CD4-positive, alpha-beta memory T cell (primary cell): ENCODE measurements at regions not wholly inside any gene's neighbourhood (a gene's known extent, or its start where the extent isn't known, plus 50 kb on each side); places are given as distances from the start of the nearest gene placed in this dataset.

ENCODE experiments used
- CTCF ChIA-PET: fragments of 350-600 bp; sonication (Branson Sonifier 250); formaldehyde crosslinking; loops from one replicate; lab custom pipeline; 2021; ENCODE audit warnings: inconsistent platforms; ENCODE audit not compliant: partially characterized antibody; lab: Charles Lee
- POLR2A ChIA-PET: fragments of 350-600 bp; sonication (Branson Sonifier 250); formaldehyde crosslinking; loops from one replicate; lab custom pipeline; 2021; ENCODE audit not compliant: partially characterized antibody; lab: Charles Lee
- DNase-seq, 5 donors: peaks; one replicate each; pipeline versions ENCODE4 v3.0.0 to v3.0.0-alpha.2; 2020 to 2022; ENCODE audit warnings: mixed read lengths in 1 of 5
- H3K27ac ChIP-seq: one replicate; pipeline ENCODE4 v1.7.0; 2013; ENCODE audit warnings: low read depth, low read length
- H3K27me3 ChIP-seq: 2 replicates; pipeline ENCODE4 v1.7.0; 2013; ENCODE audit warnings: mild to moderate bottlenecking, low read length, moderate library complexity; ENCODE audit not compliant: insufficient read depth
- H3K36me3 ChIP-seq: 2 replicates; pipeline ENCODE4 v1.7.0; 2013; ENCODE audit warnings: mild to moderate bottlenecking, low read length, moderate library complexity; ENCODE audit not compliant: insufficient read depth
- H3K4me1 ChIP-seq: 2 replicates; pipeline ENCODE4 v1.7.0; 2013; ENCODE audit warnings: mild to moderate bottlenecking, low read length, moderate library complexity; ENCODE audit not compliant: insufficient read depth
- H3K4me3 ChIP-seq, 2 donors: one replicate each; pipeline ENCODE4 v1.7.0; 2013; ENCODE audit warnings: low read length in 2 of 2, mild to moderate bottlenecking in 1 of 2
- H3K9me3 ChIP-seq, 2 donors: one replicate each; pipeline ENCODE4 v1.7.0; 2013; ENCODE audit warnings: low read length in 2 of 2, control low read depth in 1 of 2; ENCODE audit not compliant: control insufficient read depth in 1 of 2
- H3K27ac Mint-ChIP-seq, 7 donors: one replicate each; pipeline ENCODE4 v1.8.0; 2020 to 2021; ENCODE audit warnings: mixed read lengths in 7 of 7, mild to moderate bottlenecking in 6 of 7, inconsistent platforms in 3 of 7, moderate library complexity in 3 of 7
- H3K27me3 Mint-ChIP-seq, 2 donors: one replicate each; pipeline ENCODE4 v1.8.0; 2020 to 2021; ENCODE audit warnings: mixed read lengths in 2 of 2
- H3K36me3 Mint-ChIP-seq, 2 donors: one replicate each; pipeline ENCODE4 v1.8.0; 2020 to 2021; ENCODE audit warnings: mixed read lengths in 2 of 2, inconsistent platforms in 1 of 2, mild to moderate bottlenecking in 1 of 2
- H3K4me1 Mint-ChIP-seq, 4 donors: one replicate each; pipeline ENCODE4 v1.8.0; 2020 to 2021; ENCODE audit warnings: mixed read lengths in 4 of 4, mild to moderate bottlenecking in 1 of 4
- H3K4me3 Mint-ChIP-seq, 8 donors: one replicate each; pipeline ENCODE4 v1.8.0; 2020 to 2021; ENCODE audit warnings: mixed read lengths in 8 of 8, mild to moderate bottlenecking in 7 of 8, moderate library complexity in 6 of 8, inconsistent platforms in 3 of 8
- H3K9me3 Mint-ChIP-seq, 8 donors: one replicate each; pipeline ENCODE4 v1.8.0; 2020 to 2021; ENCODE audit warnings: mixed read lengths in 8 of 8, mild to moderate bottlenecking in 5 of 8, inconsistent platforms in 3 of 8, moderate library complexity in 1 of 8
- intact Hi-C: fragments of 100-400 bp; cut with micrococcal nuclease; formaldehyde crosslinking; loops from one replicate; pipeline ENCODE4 v1.15.1; 2023

DNA sequence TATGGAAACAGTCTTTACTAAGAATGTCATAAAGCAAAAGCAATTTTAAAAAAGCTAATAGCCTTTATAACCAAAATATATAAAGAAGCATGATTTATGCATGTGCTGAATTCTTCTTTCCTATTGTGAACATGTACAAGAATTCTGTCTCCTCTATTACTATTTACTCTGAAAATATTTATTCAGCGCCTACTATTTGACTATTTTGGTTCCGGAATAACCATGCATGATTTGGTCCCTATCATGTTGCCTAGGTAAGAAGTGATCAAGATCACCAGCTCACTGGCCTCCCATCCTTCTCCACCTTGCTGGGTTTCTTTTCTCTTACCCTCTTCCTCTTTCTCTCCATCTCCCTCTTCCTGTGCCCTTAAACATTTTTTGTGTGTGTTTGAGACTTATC lies 443.8 kb downstream of the SH3GL2 start:
- POLR2A ChIA-PET = no interaction called here
- no peaks in the 10 kb centered on the region for H3K4me1 ChIP-seq
- no peaks in the 10 kb centered on the region for H3K9me3 ChIP-seq
- H3K4me3 ChIP-seq = no peak overlapping the region
- H3K27me3 Mint-ChIP-seq = no peaks in the 10 kb centered on the region
- no peaks in the 10 kb centered on the region for H3K36me3 Mint-ChIP-seq
- no peaks in the 10 kb centered on the region for H3K4me1 Mint-ChIP-seq
- CTCF ChIA-PET = no interaction called here
- DNase-seq = no peak
- no peak overlapping the region for H3K27ac Mint-ChIP-seq
- H3K27ac ChIP-seq = no peak overlapping the region
- intact Hi-C loops = no loop called here
- no peak overlapping the region for H3K4me3 Mint-ChIP-seq
- H3K27me3 ChIP-seq = no peaks in the 10 kb centered on the region
- peaks cover 1 to 19% (median 7%) of the 10 kb centered on the region in 8 donors for H3K9me3 Mint-ChIP-seq
- H3K36me3 ChIP-seq = no peaks in the 10 kb centered on the region

DNA sequence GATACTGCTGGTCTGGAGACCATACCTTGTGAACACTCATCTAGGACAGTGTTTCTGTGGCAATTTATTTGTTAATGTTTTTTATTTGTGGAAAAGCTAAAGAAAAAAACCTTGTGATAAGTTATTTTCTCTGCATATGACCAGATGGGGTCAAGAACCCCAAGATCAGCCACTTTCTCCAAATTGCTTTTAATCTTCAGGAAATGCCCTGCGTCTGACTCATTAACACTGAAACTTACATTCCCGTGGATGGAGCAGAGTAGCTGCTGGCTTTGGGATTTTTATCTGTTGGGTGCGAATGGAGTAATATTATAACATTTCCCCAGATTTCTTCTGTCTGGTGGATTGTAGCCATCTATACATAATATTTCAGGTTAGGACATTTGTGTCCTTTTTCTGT lies 444.5 kb downstream of the SH3GL2 start:
- Mint-ChIP-seq H3K4me1 (no peaks in the 10 kb centered on the region), H3K4me3 (no peak overlapping the region), H3K9me3 (peaks cover 1 to 25% (median 12%) of the 10 kb centered on the region in 8 donors), H3K27ac (no peak overlapping the region), H3K27me3 (no peaks in the 10 kb centered on the region), H3K36me3 (no peaks in the 10 kb centered on the region)
- DNase-seq = no peak
- no peaks in the 10 kb centered on the region for H3K9me3 ChIP-seq
- H3K27me3 ChIP-seq = no peaks in the 10 kb centered on the region
- no peaks in the 10 kb centered on the region for H3K36me3 ChIP-seq
- H3K4me1 ChIP-seq = no peaks in the 10 kb centered on the region
- intact Hi-C loops = no loop called here
- no peak overlapping the region for H3K27ac ChIP-seq
- CTCF ChIA-PET = no interaction called here
- no peak overlapping the region for H3K4me3 ChIP-seq
- POLR2A ChIA-PET = no interaction called here

DNA sequence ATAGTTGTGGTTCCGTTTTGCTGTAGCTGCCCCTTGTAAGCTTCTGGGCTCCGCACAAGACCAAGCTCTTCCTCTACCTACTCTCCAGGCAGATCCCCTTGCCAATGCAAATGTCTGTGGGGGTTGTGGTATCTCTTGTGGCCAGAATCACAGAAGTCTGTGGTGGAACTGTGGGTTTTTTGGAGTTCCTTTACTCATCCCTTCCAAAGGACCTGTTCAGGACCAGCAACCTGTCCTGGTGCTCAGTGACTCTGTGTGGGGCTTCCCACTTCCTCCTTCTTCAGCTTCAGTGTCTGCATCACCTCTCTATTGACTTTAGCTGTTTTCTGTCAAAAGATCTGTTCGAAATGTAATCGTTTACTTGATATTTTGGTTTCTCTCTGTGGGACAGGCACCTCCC lies 441.3 kb upstream of the ADAMTSL1 start:
- Mint-ChIP-seq H3K27ac (no peak overlapping the region), H3K36me3 (no peaks in the 10 kb centered on the region), H3K4me3 (no peak overlapping the region), H3K27me3 (no peaks in the 10 kb centered on the region), H3K4me1 (no peaks in the 10 kb centered on the region), H3K9me3 (peaks cover 0 to 22% (median 7%) of the 10 kb centered on the region in 8 donors)
- H3K36me3 ChIP-seq = no peaks in the 10 kb centered on the region
- POLR2A ChIA-PET = no interaction called here
- H3K4me1 ChIP-seq = no peaks in the 10 kb centered on the region
- no peaks in the 10 kb centered on the region for H3K27me3 ChIP-seq
- H3K9me3 ChIP-seq = no peaks in the 10 kb centered on the region
- CTCF ChIA-PET = no interaction called here
- H3K27ac ChIP-seq = no peak overlapping the region
- no peak overlapping the region for H3K4me3 ChIP-seq
- intact Hi-C loops = no loop called here
- no peak for DNase-seq

DNA sequence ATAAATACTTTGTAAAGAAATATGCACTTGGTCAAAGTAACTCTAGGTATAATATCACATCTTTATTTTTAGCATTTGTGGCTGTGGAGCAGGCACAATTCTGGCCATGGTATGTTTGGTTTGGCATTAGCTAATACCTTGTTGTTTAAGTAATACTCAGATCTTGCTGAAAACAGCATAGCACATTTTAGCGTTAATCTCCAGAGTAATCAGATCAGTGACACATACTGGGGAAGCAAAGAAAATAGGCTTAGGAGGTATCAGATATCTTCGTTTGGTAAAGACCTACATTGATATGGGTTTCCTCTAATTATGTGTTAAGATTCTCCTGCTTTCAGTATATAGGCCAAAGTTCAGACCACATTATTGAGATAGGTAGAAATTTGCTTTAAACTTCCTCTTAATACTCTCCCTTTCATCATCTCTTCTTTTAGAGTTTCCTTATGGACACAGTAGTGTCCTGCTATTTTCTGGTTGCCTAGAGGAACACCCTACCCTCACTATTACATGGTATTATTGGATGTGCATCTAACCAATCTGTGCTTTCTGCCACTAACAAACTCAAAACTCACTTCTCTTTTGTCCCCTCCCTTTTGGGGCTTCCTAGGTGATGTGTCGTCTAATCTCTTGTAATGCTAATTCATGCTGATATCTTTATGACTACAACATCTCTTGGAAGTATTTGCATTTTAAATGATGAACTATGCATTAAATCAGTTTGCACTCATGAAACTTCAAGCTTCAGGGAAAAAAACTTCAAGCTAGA lies 437.3 kb upstream of the ADAMTSL1 start:
- Mint-ChIP-seq H3K4me1 (no peaks in the 10 kb centered on the region), H3K9me3 (peaks cover 0 to 3% (median under 1%) of the 10 kb centered on the region in 8 donors), H3K27ac (no peak overlapping the region), H3K27me3 (no peaks in the 10 kb centered on the region), H3K4me3 (no peak overlapping the region), H3K36me3 (no peaks in the 10 kb centered on the region)
- POLR2A ChIA-PET = no interaction called here
- no peak overlapping the region for H3K27ac ChIP-seq
- no peak overlapping the region for H3K4me3 ChIP-seq
- no peak for DNase-seq
- H3K36me3 ChIP-seq = no peaks in the 10 kb centered on the region
- H3K4me1 ChIP-seq = no peaks in the 10 kb centered on the region
- no peaks in the 10 kb centered on the region for H3K9me3 ChIP-seq
- intact Hi-C loops = no loop called here
- H3K27me3 ChIP-seq = no peaks in the 10 kb centered on the region
- CTCF ChIA-PET = interaction anchor here (0.9 kb wide), 1 partner anchor 10 kb away, joined by 3 read pairs; no protein-coding TSS in a partner anchor

DNA sequence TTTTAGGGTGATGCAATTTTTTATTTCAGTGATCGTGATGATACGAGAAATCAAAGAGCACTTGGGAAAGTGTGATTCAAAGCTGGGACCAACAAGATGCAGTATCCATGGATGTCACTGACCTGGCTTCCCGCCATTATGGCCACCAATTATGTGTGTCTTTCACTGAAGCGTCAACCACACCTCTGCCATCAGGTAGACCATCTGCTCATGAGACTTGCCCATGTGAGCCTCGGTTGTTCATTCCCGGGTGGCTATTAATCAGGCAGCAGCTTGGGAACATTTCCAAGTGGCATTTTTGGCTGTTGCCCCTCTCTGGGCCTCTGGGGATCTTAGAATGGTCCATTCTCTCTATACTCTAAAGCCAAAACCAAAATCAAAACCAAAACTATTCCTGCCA lies 436.0 kb upstream of the ADAMTSL1 start:
- ChIA-PET CTCF (no interaction called here), POLR2A (no interaction called here)
- Histone ChIP-seq H3K36me3 (no peaks in the 10 kb centered on the region), H3K4me3 (no peak overlapping the region), H3K27ac (no peak overlapping the region), H3K27me3 (no peaks in the 10 kb centered on the region), H3K4me1 (no peaks in the 10 kb centered on the region), H3K9me3 (no peaks in the 10 kb centered on the region)
- Mint-ChIP-seq H3K4me3 (no peak overlapping the region), H3K4me1 (no peaks in the 10 kb centered on the region), H3K36me3 (no peaks in the 10 kb centered on the region), H3K27me3 (no peaks in the 10 kb centered on the region), H3K9me3 (peaks cover 0 to 2% (median 0%) of the 10 kb centered on the region in 8 donors), H3K27ac (no peak overlapping the region)
- intact Hi-C loops = no loop called here
- no peak for DNase-seq

DNA sequence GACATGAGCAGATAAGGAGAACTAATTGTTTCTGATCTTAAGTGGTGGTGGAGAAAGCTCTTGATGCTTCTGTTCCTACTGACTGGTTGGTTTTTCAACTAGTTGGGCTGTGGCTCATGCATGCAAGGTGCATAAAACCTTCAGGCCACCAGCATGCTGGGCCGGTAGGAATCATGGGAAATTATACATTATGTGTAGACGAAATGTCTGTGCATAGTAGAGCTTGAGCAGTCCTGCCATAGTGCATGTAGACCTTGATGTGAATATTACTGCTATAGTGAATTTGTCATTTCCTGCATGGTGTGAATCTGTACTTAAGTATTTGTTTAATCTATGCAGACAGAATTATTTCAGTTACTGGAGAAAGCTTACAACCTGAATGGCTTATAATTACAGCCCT lies 433.6 kb upstream of the ADAMTSL1 start:
- intact Hi-C loops = no loop called here
- H3K36me3 Mint-ChIP-seq = no peaks in the 10 kb centered on the region
- H3K9me3 Mint-ChIP-seq = peaks cover 0 to 6% (median 0%) of the 10 kb centered on the region in 8 donors
- H3K36me3 ChIP-seq = no peaks in the 10 kb centered on the region
- H3K27ac Mint-ChIP-seq = no peak overlapping the region
- ChIA-PET POLR2A (no interaction called here), CTCF (no interaction called here)
- H3K4me1 Mint-ChIP-seq = no peaks in the 10 kb centered on the region
- DNase-seq = no peak
- H3K4me3 ChIP-seq = no peak overlapping the region
- no peaks in the 10 kb centered on the region for H3K27me3 Mint-ChIP-seq
- no peaks in the 10 kb centered on the region for H3K9me3 ChIP-seq
- no peaks in the 10 kb centered on the region for H3K27me3 ChIP-seq
- no peaks in the 10 kb centered on the region for H3K4me1 ChIP-seq
- no peak overlapping the region for H3K27ac ChIP-seq
- H3K4me3 Mint-ChIP-seq = no peak overlapping the region

DNA sequence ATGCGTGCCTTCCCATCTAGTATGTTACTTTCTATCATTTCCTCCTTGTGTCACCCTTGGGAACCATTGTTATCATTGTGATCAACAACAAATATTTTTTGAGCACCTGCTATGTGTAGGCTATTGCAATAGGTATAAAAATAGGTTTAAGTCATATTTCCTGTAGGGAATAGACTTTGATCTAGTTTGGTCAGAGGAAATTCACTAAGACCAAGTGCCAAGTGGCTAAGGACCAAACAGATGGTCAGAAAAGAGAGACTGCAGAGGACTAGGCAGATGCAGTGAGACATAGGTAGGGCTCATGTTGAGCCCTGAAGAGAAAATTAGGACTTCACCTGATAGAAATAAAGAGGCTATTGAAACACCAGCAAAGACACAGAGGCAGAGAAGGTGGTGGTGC lies 430.0 kb upstream of the ADAMTSL1 start:
- H3K27me3 ChIP-seq = no peaks in the 10 kb centered on the region
- Mint-ChIP-seq H3K4me1 (no peaks in the 10 kb centered on the region), H3K27me3 (no peaks in the 10 kb centered on the region), H3K4me3 (no peak overlapping the region), H3K36me3 (no peaks in the 10 kb centered on the region), H3K27ac (no peak overlapping the region), H3K9me3 (peaks cover 0 to 5% (median 0%) of the 10 kb centered on the region in 8 donors)
- H3K9me3 ChIP-seq = no peaks in the 10 kb centered on the region
- H3K4me3 ChIP-seq = no peak overlapping the region
- no peaks in the 10 kb centered on the region for H3K36me3 ChIP-seq
- ChIA-PET POLR2A (no interaction called here), CTCF (no interaction called here)
- no peak for DNase-seq
- no peaks in the 10 kb centered on the region for H3K4me1 ChIP-seq
- intact Hi-C loops = no loop called here
- no peak overlapping the region for H3K27ac ChIP-seq
